Panc1 (cell line): ENCODE measurements at regions not wholly inside any gene's neighbourhood (a gene's known extent, or its start where the extent isn't known, plus 50 kb on each side); places are given as distances from the start of the nearest gene placed in this dataset.

Source experiments
- CTCF ChIP-seq: fragments of 450-650 bp; IDR thresholded peaks from 2 replicates; pipeline ENCODE4 v1.5.1; 2017; ENCODE audit warnings: mild to moderate bottlenecking
- POLR2AphosphoS5 ChIP-seq: IDR thresholded peaks from 2 replicates; pipeline ENCODE4 v1.6.1; 2012; ENCODE audit warnings: mild to moderate bottlenecking, low read depth, low read length, moderate library complexity
- REST ChIP-seq, 2 experiments: IDR thresholded peaks; 2 replicates each; pipeline ENCODE4 v1.6.1; 2011 to 2012; ENCODE audit warnings: low read depth in 2 of 2, control low read depth in 1 of 2, low read length in 1 of 2, mild to moderate bottlenecking in 1 of 2, moderate library complexity in 1 of 2; ENCODE audit not compliant: insufficient read depth in 1 of 2
- SIN3A ChIP-seq: IDR thresholded peaks from 2 replicates; pipeline ENCODE4 v1.6.1; 2012; ENCODE audit warnings: low read depth, mild to moderate bottlenecking, low read length, moderate library complexity, borderline replicate concordance; ENCODE audit not compliant: insufficient read depth

- TF ChIP-seq CTCF (no peak), SIN3A (no peak), POLR2AphosphoS5 (no peak), REST (IDR thresholded peaks at IDR 0.05; ENCODE audit: insufficient read depth in 1 of 2, low read depth in 2 of 2, low read length in 1 of 2) (no peak)
Observed at GRCh38 chr3:134104031-134104430, 74.3 kb upstream of the SLCO2A1 start.
